GM23338 (cell line): ENCODE measurements at regions not wholly inside any gene's neighbourhood (a gene's known extent, or its start where the extent isn't known, plus 50 kb on each side); places are given as distances from the start of the nearest gene placed in this dataset.

ENCODE experiments used
- ATAC-seq: fragments of 200-7000 bp; cut with Tn5 transposase; 3 replicates; pipeline ENCODE4 v1.9.1; 2020
- DNase-seq: peaks from one replicate; pipeline ENCODE4 v3.0.0-alpha.2; 2015; ENCODE audit warnings: low spot score
- H2AFZ ChIP-seq: fragments of 200-600 bp; sonication (generic); 2 replicates; pipeline ENCODE4 v1.8.0; 2016; ENCODE audit warnings: antibody characterized with exemption, mild to moderate bottlenecking, moderate library complexity
- H3F3A ChIP-seq: fragments of 200-600 bp; sonication (generic); replicated peaks from 2 replicates; pipeline ENCODE4 v1.8.0; 2017; ENCODE audit warnings: antibody characterized with exemption, mixed run types, low read depth
- H3K27ac ChIP-seq: fragments of 200-600 bp; sonication (generic); 2 replicates; pipeline ENCODE4 v1.6.1; 2016; ENCODE audit warnings: low read depth
- H3K27me3 ChIP-seq: fragments of 200-600 bp; sonication (generic); 2 replicates; pipeline ENCODE4 v1.8.0; 2016; ENCODE audit warnings: mild to moderate bottlenecking, mixed run types, moderate library complexity; ENCODE audit not compliant: insufficient read depth
- H3K36me3 ChIP-seq: fragments of 200-600 bp; sonication (generic); 2 replicates; pipeline ENCODE4 v1.8.0; 2016; ENCODE audit warnings: mild to moderate bottlenecking; ENCODE audit not compliant: insufficient read depth
- H3K4me1 ChIP-seq: fragments of 200-600 bp; sonication (generic); 2 replicates; pipeline ENCODE4 v1.8.0; 2016; ENCODE audit warnings: mild to moderate bottlenecking, moderate library complexity; ENCODE audit not compliant: insufficient read depth
- H3K4me2 ChIP-seq: fragments of 200-600 bp; sonication (generic); 2 replicates; pipeline ENCODE4 v1.7.1; 2017; ENCODE audit warnings: mixed run types
- H3K4me3 ChIP-seq: fragments of 200-600 bp; sonication (generic); 2 replicates; pipeline ENCODE4 v1.6.1; 2016; ENCODE audit warnings: mixed run types
- H3K79me2 ChIP-seq: fragments of 200-600 bp; sonication (generic); replicated peaks from 2 replicates; pipeline ENCODE4 v1.8.0; 2017; ENCODE audit warnings: mild to moderate bottlenecking; ENCODE audit not compliant: insufficient read depth
- H3K9me2 ChIP-seq: fragments of 200-600 bp; sonication (generic); 2 replicates; pipeline ENCODE4 v1.8.0; 2017; ENCODE audit not compliant: insufficient read depth
- H4K20me1 ChIP-seq: fragments of 200-600 bp; sonication (generic); replicated peaks from 2 replicates; pipeline ENCODE4 v1.8.0; 2017; ENCODE audit warnings: mild to moderate bottlenecking; ENCODE audit not compliant: insufficient read depth
- H3K27ac Mint-ChIP-seq: 2 replicates; pipeline ENCODE4 v1.8.0; 2020; ENCODE audit warnings: inconsistent platforms, mild to moderate bottlenecking, moderate library complexity, mixed read lengths
- H3K27me3 Mint-ChIP-seq: 3 replicates; pipeline ENCODE4 v1.8.0; 2022; ENCODE audit warnings: low read depth, mild to moderate bottlenecking, moderate library complexity, mixed read lengths, inconsistent platforms; ENCODE audit not compliant: insufficient read depth, poor library complexity
- H3K36me3 Mint-ChIP-seq: 3 replicates; pipeline ENCODE4 v1.8.0; 2021; ENCODE audit warnings: low read depth, mild to moderate bottlenecking, inconsistent platforms, moderate library complexity, mixed read lengths
- H3K4me1 Mint-ChIP-seq: 3 replicates; pipeline ENCODE4 v1.8.0; 2020; ENCODE audit warnings: mild to moderate bottlenecking, inconsistent platforms, mixed read lengths
- H3K4me3 Mint-ChIP-seq: 3 replicates; pipeline ENCODE4 v1.8.0; 2021; ENCODE audit warnings: moderate library complexity, mild to moderate bottlenecking, inconsistent platforms, mixed read lengths
- H3K9me3 Mint-ChIP-seq: 3 replicates; pipeline ENCODE4 v1.8.0; 2020; ENCODE audit warnings: moderate library complexity, mild to moderate bottlenecking, inconsistent platforms, mixed read lengths
- CREB1 ChIP-seq: fragments of 250-450 bp; sonication (Bioruptor Pico); IDR thresholded peaks from 2 replicates; pipeline ENCODE4 v1.5.0; 2020; ENCODE audit warnings: low read depth, mild to moderate bottlenecking, moderate library complexity
- EZH2 ChIP-seq: fragments of 200-600 bp; sonication (generic); IDR thresholded peaks from one replicate; pipeline ENCODE4 v1.8.0; 2017; ENCODE audit warnings: antibody characterized with exemption, mild to moderate bottlenecking, low read depth; ENCODE audit not compliant: unreplicated experiment
- EZH2phosphoT487 ChIP-seq: fragments of 200-600 bp; sonication (generic); IDR thresholded peaks from one replicate; pipeline ENCODE4 v1.8.1; 2018; ENCODE audit warnings: antibody characterized with exemption; ENCODE audit not compliant: unreplicated experiment
- JUNB ChIP-seq: IDR thresholded peaks from one replicate; pipeline ENCODE4 v1.6.1; 2016; ENCODE audit warnings: antibody characterized with exemption; ENCODE audit not compliant: unreplicated experiment
- NANOG ChIP-seq: IDR thresholded peaks from 2 replicates; pipeline ENCODE4 v1.6.1; 2016; ENCODE audit warnings: antibody characterized with exemption, borderline replicate concordance
- POLR2AphosphoS5 ChIP-seq: IDR thresholded peaks from 2 replicates; pipeline ENCODE4 v1.6.1; 2016; ENCODE audit warnings: antibody characterized with exemption, low read depth
- STAT1 ChIP-seq: IDR thresholded peaks from one replicate; pipeline ENCODE4 v1.6.1; 2016; ENCODE audit warnings: antibody characterized with exemption; ENCODE audit not compliant: unreplicated experiment
- ZNF114 ChIP-seq: fragments of 250-450 bp; sonication (Bioruptor Pico); IDR thresholded peaks from 2 replicates; pipeline ENCODE4 v1.5.0; 2020; ENCODE audit warnings: mild to moderate bottlenecking, moderate library complexity
- ZNF331 ChIP-seq: fragments of 250-450 bp; sonication (Bioruptor Pico); IDR thresholded peaks from 2 replicates; pipeline ENCODE4 v1.5.0; 2020; ENCODE audit warnings: low read depth, mild to moderate bottlenecking, moderate library complexity
- TF ChIP-seq, protein P1 (sequence below): IDR thresholded peaks from 2 replicates; pipeline ENCODE4 v1.6.1; 2016; ENCODE audit warnings: antibody characterized with exemption
- TF ChIP-seq, protein P2 (sequence below): fragments of 250-450 bp; sonication (Bioruptor Pico); IDR thresholded peaks from 2 replicates; pipeline ENCODE4 v1.5.0; 2020; ENCODE audit warnings: mild to moderate bottlenecking, moderate library complexity
- TF ChIP-seq, protein P3 (sequence below), 2 experiments: fragments of 200-600 bp in 1 of 2; sonication (generic) in 1 of 2; conservative IDR thresholded peaks; 2 replicates each; pipeline versions ENCODE4 v1.5.1 to v1.6.1; 2016 to 2017; ENCODE audit warnings: antibody characterized with exemption in 2 of 2, low read depth in 2 of 2, mild to moderate bottlenecking in 2 of 2, moderate library complexity in 1 of 2

GRCh38 chr12:58731096-58731495 lies 189.2 kb downstream of the LRIG3 start:
- Histone ChIP-seq H3K4me1 (no peaks in the 10 kb centered on the region), H3K4me3 (no peak overlapping the region), H3K79me2 (no peaks in the 10 kb centered on the region), H2AFZ (no peak overlapping the region), H3K9me2 (no peaks in the 10 kb centered on the region), H3K4me2 (no peak overlapping the region), H3K27me3 (no peaks in the 10 kb centered on the region), H3F3A (no peaks in the 10 kb centered on the region), H4K20me1 (no peaks in the 10 kb centered on the region), H3K27ac (no peak overlapping the region), H3K36me3 (no peaks in the 10 kb centered on the region)
- Mint-ChIP-seq H3K4me3 (no peak overlapping the region), H3K27ac (no peak overlapping the region), H3K9me3 (no peaks in the 10 kb centered on the region), H3K36me3 (no peaks in the 10 kb centered on the region), H3K4me1 (no peaks in the 10 kb centered on the region), H3K27me3 (no peaks in the 10 kb centered on the region)
- DNase-seq (no peak), ATAC-seq (no peak)
- TF ChIP-seq, protein P1, sequence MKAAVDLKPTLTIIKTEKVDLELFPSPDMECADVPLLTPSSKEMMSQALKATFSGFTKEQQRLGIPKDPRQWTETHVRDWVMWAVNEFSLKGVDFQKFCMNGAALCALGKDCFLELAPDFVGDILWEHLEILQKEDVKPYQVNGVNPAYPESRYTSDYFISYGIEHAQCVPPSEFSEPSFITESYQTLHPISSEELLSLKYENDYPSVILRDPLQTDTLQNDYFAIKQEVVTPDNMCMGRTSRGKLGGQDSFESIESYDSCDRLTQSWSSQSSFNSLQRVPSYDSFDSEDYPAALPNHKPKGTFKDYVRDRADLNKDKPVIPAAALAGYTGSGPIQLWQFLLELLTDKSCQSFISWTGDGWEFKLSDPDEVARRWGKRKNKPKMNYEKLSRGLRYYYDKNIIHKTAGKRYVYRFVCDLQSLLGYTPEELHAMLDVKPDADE: no peak
- no peak for TF ChIP-seq ZNF331
- TF ChIP-seq STAT1: no peak

- Histone ChIP-seq H3F3A (no peaks in the 10 kb centered on the region), H3K9me2 (no peaks in the 10 kb centered on the region), H3K4me3 (no peak overlapping the region), H4K20me1 (no peaks in the 10 kb centered on the region), H3K27me3 (no peaks in the 10 kb centered on the region), H3K4me2 (no peak overlapping the region), H3K4me1 (no peaks in the 10 kb centered on the region), H2AFZ (no peak overlapping the region), H3K36me3 (no peaks in the 10 kb centered on the region), H3K27ac (no peak overlapping the region), H3K79me2 (no peaks in the 10 kb centered on the region)
- Mint-ChIP-seq H3K4me1 (no peaks in the 10 kb centered on the region), H3K27ac (no peak overlapping the region), H3K9me3 (no peaks in the 10 kb centered on the region), H3K4me3 (no peak overlapping the region), H3K36me3 (no peaks in the 10 kb centered on the region), H3K27me3 (no peaks in the 10 kb centered on the region)
- DNase-seq (no peak), ATAC-seq (no peak)
- TF ChIP-seq NANOG: no peak
- TF ChIP-seq ZNF331: no peak
- no peak for TF ChIP-seq STAT1
- TF ChIP-seq EZH2phosphoT487: no peak
- TF ChIP-seq ZNF114 (CRISPR knock-in tag): no peak
- TF ChIP-seq, protein P2, sequence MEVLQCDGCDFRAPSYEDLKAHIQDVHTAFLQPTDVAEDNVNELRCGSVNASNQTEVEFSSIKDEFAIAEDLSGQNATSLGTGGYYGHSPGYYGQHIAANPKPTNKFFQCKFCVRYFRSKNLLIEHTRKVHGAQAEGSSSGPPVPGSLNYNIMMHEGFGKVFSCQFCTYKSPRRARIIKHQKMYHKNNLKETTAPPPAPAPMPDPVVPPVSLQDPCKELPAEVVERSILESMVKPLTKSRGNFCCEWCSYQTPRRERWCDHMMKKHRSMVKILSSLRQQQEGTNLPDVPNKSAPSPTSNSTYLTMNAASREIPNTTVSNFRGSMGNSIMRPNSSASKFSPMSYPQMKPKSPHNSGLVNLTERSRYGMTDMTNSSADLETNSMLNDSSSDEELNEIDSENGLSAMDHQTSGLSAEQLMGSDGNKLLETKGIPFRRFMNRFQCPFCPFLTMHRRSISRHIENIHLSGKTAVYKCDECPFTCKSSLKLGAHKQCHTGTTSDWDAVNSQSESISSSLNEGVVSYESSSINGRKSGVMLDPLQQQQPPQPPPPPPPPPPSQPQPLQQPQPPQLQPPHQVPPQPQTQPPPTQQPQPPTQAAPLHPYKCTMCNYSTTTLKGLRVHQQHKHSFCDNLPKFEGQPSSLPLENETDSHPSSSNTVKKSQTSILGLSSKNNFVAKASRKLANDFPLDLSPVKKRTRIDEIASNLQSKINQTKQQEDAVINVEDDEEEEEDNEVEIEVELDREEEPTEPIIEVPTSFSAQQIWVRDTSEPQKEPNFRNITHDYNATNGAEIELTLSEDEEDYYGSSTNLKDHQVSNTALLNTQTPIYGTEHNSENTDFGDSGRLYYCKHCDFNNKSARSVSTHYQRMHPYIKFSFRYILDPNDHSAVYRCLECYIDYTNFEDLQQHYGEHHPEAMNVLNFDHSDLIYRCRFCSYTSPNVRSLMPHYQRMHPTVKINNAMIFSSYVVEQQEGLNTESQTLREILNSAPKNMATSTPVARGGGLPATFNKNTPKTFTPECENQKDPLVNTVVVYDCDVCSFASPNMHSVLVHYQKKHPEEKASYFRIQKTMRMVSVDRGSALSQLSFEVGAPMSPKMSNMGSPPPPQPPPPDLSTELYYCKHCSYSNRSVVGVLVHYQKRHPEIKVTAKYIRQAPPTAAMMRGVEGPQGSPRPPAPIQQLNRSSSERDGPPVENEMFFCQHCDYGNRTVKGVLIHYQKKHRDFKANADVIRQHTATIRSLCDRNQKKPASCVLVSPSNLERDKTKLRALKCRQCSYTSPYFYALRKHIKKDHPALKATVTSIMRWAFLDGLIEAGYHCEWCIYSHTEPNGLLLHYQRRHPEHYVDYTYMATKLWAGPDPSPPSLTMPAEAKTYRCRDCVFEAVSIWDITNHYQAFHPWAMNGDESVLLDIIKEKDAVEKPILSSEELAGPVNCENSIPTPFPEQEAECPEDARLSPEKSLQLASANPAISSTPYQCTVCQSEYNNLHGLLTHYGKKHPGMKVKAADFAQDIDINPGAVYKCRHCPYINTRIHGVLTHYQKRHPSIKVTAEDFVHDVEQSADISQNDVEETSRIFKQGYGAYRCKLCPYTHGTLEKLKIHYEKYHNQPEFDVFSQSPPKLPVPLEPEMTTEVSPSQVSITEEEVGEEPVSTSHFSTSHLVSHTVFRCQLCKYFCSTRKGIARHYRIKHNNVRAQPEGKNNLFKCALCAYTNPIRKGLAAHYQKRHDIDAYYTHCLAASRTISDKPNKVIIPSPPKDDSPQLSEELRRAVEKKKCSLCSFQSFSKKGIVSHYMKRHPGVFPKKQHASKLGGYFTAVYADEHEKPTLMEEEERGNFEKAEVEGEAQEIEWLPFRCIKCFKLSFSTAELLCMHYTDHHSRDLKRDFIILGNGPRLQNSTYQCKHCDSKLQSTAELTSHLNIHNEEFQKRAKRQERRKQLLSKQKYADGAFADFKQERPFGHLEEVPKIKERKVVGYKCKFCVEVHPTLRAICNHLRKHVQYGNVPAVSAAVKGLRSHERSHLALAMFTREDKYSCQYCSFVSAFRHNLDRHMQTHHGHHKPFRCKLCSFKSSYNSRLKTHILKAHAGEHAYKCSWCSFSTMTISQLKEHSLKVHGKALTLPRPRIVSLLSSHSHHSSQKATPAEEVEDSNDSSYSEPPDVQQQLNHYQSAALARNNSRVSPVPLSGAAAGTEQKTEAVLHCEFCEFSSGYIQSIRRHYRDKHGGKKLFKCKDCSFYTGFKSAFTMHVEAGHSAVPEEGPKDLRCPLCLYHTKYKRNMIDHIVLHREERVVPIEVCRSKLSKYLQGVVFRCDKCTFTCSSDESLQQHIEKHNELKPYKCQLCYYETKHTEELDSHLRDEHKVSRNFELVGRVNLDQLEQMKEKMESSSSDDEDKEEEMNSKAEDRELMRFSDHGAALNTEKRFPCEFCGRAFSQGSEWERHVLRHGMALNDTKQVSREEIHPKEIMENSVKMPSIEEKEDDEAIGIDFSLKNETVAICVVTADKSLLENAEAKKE (CRISPR knock-in tag): no peak
- no peak for TF ChIP-seq POLR2AphosphoS5
- no peak for TF ChIP-seq CREB1
- TF ChIP-seq, protein P1: no peak
- TF ChIP-seq EZH2: no peak
- TF ChIP-seq, protein P3, sequence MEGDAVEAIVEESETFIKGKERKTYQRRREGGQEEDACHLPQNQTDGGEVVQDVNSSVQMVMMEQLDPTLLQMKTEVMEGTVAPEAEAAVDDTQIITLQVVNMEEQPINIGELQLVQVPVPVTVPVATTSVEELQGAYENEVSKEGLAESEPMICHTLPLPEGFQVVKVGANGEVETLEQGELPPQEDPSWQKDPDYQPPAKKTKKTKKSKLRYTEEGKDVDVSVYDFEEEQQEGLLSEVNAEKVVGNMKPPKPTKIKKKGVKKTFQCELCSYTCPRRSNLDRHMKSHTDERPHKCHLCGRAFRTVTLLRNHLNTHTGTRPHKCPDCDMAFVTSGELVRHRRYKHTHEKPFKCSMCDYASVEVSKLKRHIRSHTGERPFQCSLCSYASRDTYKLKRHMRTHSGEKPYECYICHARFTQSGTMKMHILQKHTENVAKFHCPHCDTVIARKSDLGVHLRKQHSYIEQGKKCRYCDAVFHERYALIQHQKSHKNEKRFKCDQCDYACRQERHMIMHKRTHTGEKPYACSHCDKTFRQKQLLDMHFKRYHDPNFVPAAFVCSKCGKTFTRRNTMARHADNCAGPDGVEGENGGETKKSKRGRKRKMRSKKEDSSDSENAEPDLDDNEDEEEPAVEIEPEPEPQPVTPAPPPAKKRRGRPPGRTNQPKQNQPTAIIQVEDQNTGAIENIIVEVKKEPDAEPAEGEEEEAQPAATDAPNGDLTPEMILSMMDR (conservative IDR thresholded peaks at IDR 0.05; ENCODE audit: low read depth in 2 of 2): no peak
- no peak for TF ChIP-seq JUNB
Measured at GRCh38 chr12:58732894-58733293, 187.4 kb downstream of the LRIG3 start.
